GM19239 (cell line): ENCODE measurements at regions not wholly inside any gene's neighbourhood (a gene's known extent, or its start where the extent isn't known, plus 50 kb on each side); places are given as distances from the start of the nearest gene placed in this dataset.

Source experiments
- DNase-seq: peaks from one replicate; pipeline ENCODE4 v3.0.0; 2011; ENCODE audit warnings: low spot score; ENCODE audit not compliant: insufficient read length
- FAIRE-seq: peaks from 2 replicates; lab custom pipeline; 2011; peaks lifted over from hg19 to GRCh38; lab: Jason Lieb, UNC

DNA sequence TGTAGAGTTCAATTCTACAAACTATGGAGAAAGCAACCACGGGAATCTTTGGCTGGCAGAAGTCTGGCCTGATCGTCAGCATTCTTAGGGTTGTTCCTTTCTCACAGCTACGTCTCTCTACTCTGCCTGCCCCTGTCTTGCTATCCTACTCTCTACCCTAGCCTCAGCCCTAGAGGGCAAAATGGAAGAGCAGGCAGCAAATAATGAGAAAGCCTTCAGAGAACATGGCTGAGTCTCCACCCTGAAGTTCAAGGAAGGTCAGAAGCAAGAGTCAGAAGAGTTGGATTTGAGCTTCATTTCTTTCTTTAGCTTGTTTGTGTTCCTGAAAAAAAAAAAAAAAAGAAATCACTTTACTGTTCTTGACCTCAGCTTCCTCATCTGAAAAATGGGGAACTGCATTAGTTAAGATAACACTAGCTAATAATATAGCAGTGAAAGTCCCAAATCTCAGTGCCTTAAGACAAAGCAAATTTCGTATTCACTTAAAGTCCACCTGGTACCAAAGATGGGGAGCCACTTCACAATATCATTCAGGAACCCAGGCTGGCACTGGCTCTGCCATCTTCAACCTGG lies 50.2 kb upstream of the CCND2 start:
- no peak for DNase-seq
- FAIRE-seq, result no peak

DNA sequence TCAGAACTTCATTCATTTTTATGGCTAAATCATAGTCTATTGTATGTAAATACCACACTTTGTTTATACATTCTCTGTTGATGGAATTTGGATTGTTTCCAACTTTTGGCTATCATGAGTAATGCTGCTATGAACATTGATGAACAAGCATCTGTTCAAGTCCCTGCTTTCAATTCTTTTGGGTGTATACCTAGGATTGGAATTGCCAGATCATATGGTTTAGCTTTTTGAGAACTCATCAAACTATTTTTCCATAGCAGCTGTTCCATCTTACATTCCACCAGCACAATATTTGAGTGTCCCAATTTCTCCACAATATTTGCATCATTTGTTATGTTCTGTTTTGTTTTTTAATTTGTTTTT lies 52.3 kb upstream of the CCND2 start:
- FAIRE-seq, result peak; percentile 60
- DNase-seq, result no peak

DNA sequence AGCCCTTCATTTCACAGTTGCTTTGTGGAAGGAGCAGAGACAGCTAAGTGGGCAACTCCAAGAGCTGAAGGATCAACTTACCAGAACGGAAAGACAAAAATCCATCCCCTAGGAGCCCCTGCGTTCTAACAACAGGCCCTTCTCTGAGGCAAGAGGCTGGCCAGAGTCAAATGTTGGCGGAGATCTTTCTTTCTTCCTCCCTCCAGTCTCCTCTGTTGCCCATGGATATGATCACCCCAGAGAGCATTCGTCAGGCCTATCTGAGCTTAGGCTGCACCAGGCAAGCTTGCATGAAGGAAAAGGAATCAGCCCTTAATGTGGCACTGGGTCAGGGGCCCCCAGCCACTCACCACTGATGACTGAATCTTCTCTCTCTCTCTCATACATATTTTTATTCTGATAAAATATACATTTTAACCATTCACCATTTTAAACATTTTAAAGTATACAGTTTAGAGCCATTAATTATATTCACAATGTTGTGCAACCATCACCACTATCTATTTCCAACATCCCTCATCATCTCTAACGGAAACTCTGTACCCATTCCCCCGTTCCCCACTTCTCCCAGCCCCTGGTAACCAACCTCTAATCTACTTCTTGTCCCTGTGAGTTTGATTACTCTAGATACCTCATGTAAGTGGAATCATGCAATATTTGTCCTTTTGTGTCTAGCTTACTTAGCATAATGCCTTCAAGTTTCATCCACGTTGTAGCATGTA lies 52.9 kb upstream of the CCND2 start:
- DNase-seq (no peak), FAIRE-seq (no peak)

DNA sequence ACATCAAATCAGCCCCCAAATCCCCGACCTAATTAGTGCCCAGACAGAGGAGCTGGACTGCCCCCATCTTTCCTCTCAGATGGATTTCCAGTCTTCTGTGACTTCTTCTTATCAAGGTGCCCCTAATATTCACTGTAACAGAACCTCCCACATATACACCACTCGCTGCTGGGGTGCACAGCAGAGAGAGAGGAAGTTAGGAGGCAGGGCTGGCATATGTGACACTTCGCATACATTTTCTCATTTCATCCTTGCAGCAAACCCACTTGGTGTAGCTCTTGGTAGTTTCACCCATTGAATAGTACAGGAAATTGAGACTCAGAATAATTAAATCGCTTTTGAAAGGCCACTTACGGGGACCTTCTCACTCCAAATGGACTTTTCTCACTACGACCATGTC lies 56.5 kb upstream of the CCND2 start:
- peak; percentile 65 for FAIRE-seq
- DNase-seq, result no peak

DNA sequence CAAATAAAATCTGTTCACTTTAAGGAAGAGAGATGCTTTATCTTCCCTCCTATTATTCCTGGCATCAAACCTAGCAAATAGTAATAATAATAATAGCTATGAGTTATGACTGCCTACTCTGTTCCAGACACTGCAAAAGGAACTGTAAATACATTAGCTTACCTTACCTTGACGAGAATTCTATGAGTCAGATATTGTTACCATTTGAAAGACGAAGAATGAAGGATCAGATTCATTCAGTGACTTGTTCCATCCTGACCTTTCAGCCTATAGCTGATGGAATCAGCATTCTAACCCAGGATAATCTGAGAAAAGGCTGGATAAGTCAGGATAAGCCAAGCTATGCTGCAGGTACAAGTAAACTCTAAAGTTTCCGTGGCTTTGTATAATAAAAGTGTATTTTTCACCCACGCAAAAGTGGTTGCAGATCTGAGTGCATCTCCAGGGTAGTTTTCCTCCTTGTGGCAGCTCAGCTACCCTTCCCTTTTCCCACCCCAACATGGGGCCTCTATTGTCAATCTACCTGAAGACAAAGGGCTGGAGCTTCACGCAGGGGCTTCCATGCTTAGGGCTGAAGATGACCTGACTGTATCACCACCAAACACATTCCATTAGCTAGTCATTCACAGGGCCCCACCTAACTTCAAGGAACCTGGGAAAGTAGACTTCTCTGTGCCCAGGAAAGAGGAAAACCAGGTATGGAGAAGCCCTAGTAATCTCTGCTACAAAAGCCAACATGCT lies 57.2 kb upstream of the CCND2 start:
- FAIRE-seq, result no peak
- no peak for DNase-seq

DNA sequence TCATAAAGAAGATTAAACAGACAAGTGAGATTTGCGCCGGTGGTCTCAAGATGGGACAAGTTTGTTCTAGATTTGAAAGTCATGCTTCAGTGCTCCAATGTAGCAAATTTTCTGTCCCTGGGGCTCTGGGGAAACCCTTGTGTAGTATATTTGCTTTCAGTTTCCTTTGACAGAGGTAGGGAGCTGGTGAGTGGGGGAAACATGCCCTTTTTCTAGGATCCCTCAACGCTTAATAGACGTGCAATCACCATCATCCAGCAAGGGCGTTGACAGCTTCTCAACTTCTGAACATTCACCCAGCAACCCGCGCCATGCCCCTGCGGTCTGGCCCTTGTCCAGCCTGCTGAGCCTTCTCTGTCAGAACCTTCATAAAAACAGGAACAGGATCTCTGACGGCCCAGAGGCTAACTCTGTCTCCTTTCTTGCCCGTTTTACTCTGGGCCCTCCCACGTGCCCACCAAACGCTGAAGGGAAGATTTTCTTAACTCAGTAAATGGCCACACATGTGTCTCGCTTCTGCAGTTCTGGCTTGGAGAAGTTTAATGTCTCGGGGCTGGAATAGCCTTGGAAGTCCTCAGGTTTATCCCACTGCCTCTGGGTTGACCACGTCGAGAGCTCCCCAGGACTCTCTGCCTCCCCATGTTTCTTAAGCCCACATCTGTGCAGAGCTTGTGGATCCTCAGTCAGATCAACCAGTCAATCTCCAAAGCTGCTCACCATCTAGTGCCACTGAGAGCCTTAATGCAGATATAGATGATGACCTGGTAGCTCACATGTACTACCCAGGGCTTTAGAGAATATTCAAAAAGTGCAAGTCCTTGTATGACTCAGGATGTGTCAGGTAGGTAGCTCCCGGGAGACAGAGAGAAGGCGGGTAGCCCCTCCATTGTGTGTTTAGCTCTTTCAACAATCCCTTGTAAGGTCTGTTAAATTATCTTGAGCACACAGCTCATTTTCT lies 58.1 kb upstream of the CCND2 start:
- FAIRE-seq, result peak; percentile 99
- DNase-seq, result peak; percentile 50

DNA sequence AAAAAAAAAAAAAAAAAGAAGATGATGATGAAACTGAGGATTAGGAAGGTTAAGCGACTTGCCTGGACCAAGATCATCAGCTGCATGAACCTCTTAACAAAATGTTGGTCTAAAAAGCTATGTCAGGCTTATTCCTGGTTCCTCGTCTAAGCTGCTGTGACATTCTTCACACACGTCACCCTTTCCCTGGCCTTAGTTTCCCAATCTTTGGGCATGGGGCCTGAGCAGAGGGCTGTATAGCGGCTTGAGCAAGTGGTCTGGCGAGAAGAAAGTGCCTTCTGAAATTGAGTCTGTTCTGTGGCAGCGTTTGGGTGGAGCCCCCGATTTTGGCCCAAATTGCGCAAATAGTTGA lies 58.7 kb upstream of the CCND2 start:
- DNase-seq (no peak), FAIRE-seq (no peak)

DNA sequence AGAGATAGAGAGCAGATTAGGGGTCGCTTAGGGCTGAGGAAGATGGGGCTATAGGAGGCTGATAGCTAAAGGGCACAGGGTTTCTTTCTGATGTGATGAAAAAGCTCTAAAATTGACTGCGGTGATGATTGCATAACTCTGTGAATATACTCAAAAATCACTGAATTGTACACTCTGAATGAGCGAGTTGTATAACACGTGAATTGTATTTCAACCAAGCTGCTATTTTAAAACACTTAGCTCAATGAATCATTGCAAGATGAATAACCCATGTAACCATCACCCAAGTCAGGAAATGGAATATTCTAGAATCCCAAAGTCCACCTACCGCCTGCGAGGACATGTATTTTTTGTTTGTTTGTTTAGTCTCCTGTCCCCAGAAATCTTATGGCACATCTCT lies 60.1 kb upstream of the CCND2 start:
- no peak for FAIRE-seq

DNA sequence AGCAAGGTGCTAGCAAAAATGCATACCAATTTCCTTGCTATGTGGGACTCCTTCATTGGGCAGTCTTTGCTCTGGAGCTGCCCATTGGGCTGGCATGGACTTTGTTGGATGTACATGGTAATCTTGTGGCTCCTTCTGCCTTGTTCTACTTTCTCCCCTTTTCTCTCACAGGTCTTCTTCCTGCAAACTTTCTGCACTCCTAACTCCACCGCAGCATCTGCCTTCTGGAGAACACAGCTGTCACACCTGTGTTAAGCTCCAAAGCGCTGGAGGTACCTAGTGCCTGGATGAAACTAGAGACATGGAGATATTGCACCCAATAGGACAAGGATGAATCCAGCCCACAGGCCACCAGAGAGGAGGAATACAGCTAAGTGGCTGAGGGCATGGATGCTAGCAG lies 60.7 kb upstream of the CCND2 start:
- FAIRE-seq (no peak), DNase-seq (no peak)

More for the DNA sequence above, 60.1 kb upstream of the CCND2 start:
- no peak for DNase-seq

DNA sequence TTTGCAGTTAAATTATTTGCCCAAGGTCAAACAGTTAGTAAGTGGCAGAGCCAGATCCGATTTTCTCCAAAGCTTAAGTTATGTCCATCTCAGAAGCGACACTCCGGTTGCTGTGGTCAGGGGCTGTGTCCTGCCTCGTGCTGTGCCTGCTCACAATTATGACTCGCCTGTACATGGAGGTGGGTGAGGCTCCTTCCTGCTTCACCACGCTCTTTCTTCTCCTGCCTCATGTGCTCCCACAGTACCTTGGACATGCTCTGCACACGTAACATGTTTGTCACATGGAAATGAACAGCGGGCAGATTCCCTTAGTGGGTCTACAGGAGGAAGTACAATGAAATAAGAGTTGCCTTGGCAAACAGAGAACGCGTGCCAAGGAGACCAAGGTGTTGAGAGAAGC lies 62.2 kb upstream of the CCND2 start:
- no peak for FAIRE-seq
- no peak for DNase-seq

DNA sequence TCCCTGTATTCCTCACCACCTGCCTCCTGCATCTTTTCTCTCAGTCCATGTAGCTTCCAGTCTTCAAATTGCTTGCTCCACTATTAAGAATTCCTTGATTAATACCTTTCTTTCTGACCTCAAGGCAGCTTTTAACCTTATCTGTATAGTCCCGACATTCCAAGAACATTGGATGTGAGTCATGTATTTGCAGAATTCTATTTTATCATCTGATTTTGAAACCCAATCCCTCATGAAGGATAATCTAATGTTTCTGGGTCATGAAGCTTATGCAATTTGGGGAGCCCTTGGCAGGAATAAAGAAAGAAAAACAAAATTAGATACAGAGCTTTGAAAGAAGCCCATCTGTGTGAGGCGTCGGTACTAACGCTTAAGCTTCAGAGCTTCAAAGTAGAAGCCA lies 63.4 kb upstream of the CCND2 start:
- DNase-seq (no peak), FAIRE-seq (no peak)

DNA sequence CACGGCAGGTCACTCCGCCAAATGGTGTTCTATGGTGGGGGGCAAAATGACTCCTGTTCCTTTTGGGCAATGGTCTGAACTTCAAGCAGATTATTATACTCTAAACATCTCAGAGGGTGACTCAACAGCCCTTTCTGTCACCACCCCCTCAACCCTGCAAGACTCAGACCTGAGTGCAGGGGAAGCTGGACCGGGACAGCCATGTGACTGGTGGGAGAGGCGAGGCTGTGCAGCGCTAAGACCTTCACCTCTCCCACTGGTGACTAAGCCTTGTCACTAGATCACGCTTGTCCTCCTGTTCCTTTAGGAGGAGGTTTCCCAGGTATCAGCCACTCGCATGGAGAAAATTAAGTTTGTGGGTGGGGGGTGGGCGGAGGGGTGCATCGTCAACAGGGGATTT lies 67.1 kb upstream of the CCND2 start:
- FAIRE-seq, result no peak

DNA sequence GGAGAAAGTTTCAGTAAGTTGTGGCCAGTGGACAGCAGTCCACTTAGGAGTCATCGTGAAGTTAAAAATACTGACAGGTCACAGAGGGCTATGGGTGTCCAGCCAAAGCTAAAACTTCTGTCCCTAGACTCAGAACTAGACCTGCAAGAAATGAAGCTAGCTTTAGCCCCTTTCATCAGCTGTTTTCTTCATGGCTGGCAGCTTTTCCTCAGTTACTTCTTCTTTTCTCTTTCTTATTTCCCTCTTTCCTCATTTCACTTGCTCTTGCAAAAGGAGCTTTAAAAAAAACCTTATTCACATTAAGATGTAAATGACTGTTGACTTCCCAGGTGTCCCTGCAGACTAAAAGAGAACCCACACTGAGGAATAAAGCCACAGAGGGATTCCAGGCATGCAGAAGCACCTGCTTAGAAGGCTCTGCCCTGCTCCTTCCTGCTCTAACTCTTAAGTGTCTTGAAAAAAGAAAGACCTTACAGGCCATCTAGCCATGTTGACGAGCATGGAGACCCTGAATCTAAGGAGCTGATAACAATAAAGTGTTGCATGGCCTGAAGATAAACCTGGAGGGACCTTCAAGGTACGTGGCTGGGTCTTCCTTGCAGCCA lies 69.7 kb upstream of the CCND2 start:
- FAIRE-seq (peak; percentile 49), DNase-seq (no peak)

More for the DNA sequence above, 67.1 kb upstream of the CCND2 start:
- no peak for DNase-seq

DNA sequence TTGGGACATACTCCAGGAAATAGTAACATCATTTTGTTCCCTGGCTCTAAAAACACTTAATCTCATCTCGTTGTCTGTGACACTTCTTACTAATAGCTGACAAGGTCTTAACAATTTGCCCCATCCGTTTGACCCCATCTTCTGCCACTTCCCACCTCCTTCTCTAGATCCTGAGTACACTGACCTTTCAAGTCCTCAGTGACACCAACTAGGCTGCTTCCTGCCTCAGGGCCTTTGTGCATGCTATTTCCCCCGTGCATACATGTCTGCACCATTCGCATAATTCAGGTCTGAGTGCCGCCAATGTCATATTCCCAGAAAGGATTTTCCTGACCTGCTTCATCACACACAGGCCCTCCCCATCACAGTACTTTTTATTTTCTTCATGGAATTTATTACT lies 70.6 kb upstream of the CCND2 start:
- FAIRE-seq, result no peak
- DNase-seq, result no peak

DNA sequence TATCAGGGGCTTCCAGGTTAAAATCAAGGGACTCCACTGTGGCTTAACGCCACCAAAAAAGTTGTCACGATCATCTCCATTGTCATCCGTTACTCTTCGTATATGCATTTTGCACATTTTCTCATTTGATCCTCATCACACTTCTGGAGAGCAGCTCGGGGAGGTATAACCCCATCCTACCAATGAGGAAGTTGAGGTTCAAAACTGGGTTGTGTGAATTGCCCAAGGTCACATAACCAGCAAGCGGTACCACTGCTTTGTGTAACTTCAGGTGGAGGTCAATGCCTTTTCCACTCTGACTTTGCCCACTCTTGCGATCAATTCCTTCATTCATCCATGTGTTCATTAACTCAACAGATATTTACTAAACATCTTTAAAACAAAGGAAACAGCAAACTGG lies 71.1 kb upstream of the CCND2 start:
- FAIRE-seq (no peak), DNase-seq (no peak)

DNA sequence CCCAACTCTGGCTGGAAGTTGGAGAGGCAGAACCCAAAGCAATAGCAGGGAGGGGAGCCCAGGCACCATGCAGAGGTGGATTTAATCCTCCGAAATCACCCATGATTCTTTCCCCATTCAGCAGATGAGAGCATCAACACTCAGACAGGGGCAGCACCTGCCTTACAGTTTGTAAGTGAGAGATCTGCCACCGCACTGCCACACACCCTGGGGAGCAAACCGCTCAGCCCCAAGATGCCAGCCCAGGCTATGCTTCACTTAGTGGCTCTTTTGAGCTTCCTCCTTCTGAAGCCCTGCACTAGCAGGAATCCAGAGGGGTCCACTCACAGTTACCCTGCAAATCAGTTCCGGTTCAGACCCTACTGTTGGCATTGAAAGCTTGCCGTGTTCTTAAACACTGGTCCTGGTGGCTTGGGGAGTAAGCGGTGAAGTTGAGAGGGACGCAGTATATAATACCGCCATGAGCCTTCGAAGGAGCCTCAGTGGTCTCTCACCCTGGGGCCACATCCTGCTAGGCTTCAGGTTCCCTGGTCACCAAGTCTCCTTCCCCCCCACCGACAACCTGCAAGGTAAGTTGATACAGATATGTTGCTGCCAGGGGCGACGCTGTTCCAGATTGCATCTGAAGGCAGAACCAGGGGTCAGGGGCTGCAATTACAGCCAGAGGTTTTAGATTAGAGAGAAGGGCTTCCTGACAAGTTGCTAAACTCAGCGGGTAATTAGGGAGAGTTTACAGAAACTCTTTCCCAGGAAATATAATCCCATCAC lies 72.0 kb upstream of the CCND2 start:
- DNase-seq (no peak), FAIRE-seq (no peak)

DNA sequence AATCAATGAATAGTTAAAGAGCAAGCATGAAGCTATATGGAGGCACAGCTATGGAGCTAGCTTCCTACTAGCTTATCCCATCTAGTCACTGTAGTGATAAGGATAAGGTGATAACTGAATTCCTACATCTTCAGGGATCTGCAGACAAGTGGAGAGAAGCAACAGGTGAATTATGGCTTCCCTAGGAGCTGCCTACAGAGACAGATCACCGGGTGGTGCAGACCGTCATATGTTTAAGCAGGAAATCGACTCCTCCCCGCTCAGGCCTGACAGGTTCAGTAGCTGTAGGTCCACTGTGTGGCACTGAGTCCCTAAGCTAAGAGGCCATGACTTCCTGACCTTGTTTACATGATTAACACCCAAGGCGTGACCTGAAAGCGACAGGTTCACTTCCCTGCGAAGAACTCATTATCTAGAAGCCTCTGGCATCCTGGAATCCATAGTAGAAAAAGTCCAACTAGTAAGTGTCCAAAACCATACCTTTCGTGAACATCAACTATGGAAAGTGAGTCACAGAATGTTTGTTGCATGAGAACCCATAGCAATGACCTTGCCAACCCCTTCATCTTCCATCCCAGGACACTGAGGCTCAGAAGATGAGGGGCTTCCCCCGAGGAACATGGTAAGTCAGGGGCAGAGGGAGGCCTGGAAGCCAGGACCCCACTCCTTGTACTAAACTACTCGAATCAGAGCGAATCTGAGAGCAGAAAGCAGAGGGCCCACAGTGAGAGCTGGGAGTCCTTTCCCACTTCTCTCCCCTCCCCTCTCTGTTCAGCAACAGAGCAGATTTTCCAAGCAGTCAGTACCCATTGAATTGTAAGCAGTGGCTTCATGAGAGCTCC lies 75.4 kb upstream of the CCND2 start:
- FAIRE-seq (peak; percentile 18), DNase-seq (no peak)

DNA sequence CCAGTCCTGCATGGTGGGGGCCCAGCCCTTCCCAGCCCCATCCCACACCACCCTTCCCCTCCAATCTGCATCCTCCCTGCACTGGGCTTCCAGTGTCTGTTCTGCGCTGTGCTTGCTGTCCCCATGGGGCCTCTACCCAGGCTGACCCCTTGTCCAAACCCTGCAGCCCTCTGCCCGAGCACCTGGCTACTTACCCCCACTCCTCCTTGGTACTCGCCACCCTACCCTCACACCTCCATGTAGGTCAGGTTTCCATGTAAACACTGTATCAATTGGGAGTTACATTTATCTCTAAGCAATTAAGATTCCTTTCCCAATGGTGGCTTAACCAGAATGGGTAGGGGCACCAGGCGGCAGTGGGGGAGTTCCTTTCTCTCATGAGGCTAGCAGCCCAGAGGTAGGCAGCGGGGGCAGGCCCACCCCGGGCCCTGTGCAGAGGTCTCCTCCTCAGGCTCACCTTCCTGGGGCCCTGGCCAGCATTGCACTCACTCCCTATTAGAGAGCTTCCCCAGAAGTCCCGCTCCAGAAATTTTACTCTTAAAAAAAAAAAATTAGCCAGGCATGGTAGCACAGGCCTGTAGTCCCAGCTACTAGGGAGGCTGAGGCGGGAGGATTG lies 76.6 kb upstream of the CCND2 start:
- no peak for FAIRE-seq
- no peak for DNase-seq
